IMR-90 (cell line): ENCODE measurements at regions not wholly inside any gene's neighbourhood (a gene's known extent, or its start where the extent isn't known, plus 50 kb on each side); places are given as distances from the start of the nearest gene placed in this dataset.

Experiments used
- ATAC-seq: fragments of 200-7000 bp; cut with Tn5 transposase; 2 replicates; pipeline ENCODE4 v1.9.1; 2020; ENCODE audit warnings: low read depth, mild to moderate bottlenecking, moderate library complexity
- BruUV-seq: library from RNA; stranded (reverse); fragments of 400-500 nt; replicated peaks from 2 replicates; lab custom pipeline; 2021; lab: Mats Ljungman, UMichigan
- CTCF ChIA-PET: fragments of 300-600 bp; formaldehyde crosslinking; extraction: SDS; loops from one replicate; lab custom pipeline; 2021; ENCODE audit warnings: antibody characterized with exemption; lab: Yijun Ruan, JAX
- POLR2A ChIA-PET: fragments of 300-600 bp; sonication (Branson Sonifier 250); formaldehyde crosslinking; loops from one replicate; lab custom pipeline; 2022; ENCODE audit warnings: antibody characterized with exemption; ENCODE audit not compliant: unreplicated experiment; lab: Charles Lee
- DNase-seq: peaks from one replicate; pipeline ENCODE4 v3.0.0; 2013
- H2AFZ ChIP-seq: replicated peaks from 2 replicates; pipeline ENCODE3; 2013; ENCODE audit warnings: low read length, mild to moderate bottlenecking; ENCODE audit not compliant: poor library complexity
- H2AK5ac ChIP-seq: 2 replicates; pipeline ENCODE4 v1.6.1; 2013; ENCODE audit warnings: low read depth, low read length, inconsistent platforms
- H2AK9ac ChIP-seq: replicated peaks from 2 replicates; pipeline ENCODE3; 2013; ENCODE audit warnings: mild to moderate bottlenecking, low read depth, low read length, moderate library complexity; ENCODE audit not compliant: poor library complexity
- H2BK120ac ChIP-seq: 2 replicates; pipeline ENCODE4 v1.6.1; 2013; ENCODE audit warnings: low read depth, low read length, inconsistent platforms
- H2BK15ac ChIP-seq: 3 replicates; pipeline ENCODE4 v1.6.1; 2013; ENCODE audit warnings: low read depth, low read length, inconsistent platforms
- H2BK20ac ChIP-seq: 2 replicates; pipeline ENCODE4 v1.6.1; 2013; ENCODE audit warnings: low read depth, mild to moderate bottlenecking, inconsistent platforms, low read length, moderate library complexity
- H2BK5ac ChIP-seq: 2 replicates; pipeline ENCODE4 v1.6.1; 2013; ENCODE audit warnings: mild to moderate bottlenecking, low read depth, low read length, inconsistent platforms; ENCODE audit not compliant: poor library complexity, severe bottlenecking
- H3K14ac ChIP-seq: replicated peaks from 2 replicates; pipeline ENCODE4 v1.6.1; 2013; ENCODE audit warnings: low read depth, low read length, inconsistent platforms
- H3K18ac ChIP-seq: 2 replicates; pipeline ENCODE4 v1.6.1; 2013; ENCODE audit warnings: low read depth, low read length, control low read depth
- H3K23ac ChIP-seq: 2 replicates; pipeline ENCODE4 v1.6.1; 2013; ENCODE audit warnings: low read depth, low read length, inconsistent platforms
- H3K27ac ChIP-seq: 2 replicates; pipeline ENCODE4 v1.5.1; 2013; ENCODE audit warnings: mild to moderate bottlenecking, control low read depth, low read length; ENCODE audit not compliant: insufficient read depth
- H3K27me3 ChIP-seq: 2 replicates; pipeline ENCODE4 v1.6.1; 2013; ENCODE audit warnings: low read length; ENCODE audit not compliant: control insufficient read depth, insufficient read depth
- H3K36me3 ChIP-seq: 2 replicates; pipeline ENCODE4 v1.6.1; 2013; ENCODE audit warnings: low read length, mixed read lengths; ENCODE audit not compliant: control insufficient read depth, insufficient read depth
- H3K4ac ChIP-seq: 2 replicates; pipeline ENCODE4 v1.6.1; 2013; ENCODE audit warnings: low read depth, low read length, inconsistent platforms
- H3K4me1 ChIP-seq: 2 replicates; pipeline ENCODE4 v1.6.1; 2013; ENCODE audit warnings: low read length, mixed read lengths; ENCODE audit not compliant: control insufficient read depth, insufficient read depth
- H3K4me2 ChIP-seq: 2 replicates; pipeline ENCODE4 v1.6.1; 2013; ENCODE audit warnings: low read depth, mild to moderate bottlenecking, control low read depth, low read length, moderate library complexity
- H3K4me3 ChIP-seq: 2 replicates; pipeline ENCODE4 v1.5.1; 2013; ENCODE audit warnings: low read depth, mild to moderate bottlenecking, control low read depth, low read length, moderate library complexity; ENCODE audit not compliant: insufficient read depth
- H3K56ac ChIP-seq: 2 replicates; pipeline ENCODE4 v1.6.1; 2013; ENCODE audit warnings: low read length, inconsistent platforms; ENCODE audit not compliant: insufficient read depth; ENCODE audit errors: extremely low read depth
- H3K79me1 ChIP-seq, 2 experiments: 2 replicates each; pipeline ENCODE4 v1.6.1; 2013; ENCODE audit warnings: low read length in 2 of 2, inconsistent platforms in 1 of 2, low read depth in 1 of 2
- H3K9ac ChIP-seq: 2 replicates; pipeline ENCODE4 v1.6.1; 2013; ENCODE audit warnings: low read depth, low read length, control low read depth
- H3K9me1 ChIP-seq: 2 replicates; pipeline ENCODE4 v1.6.1; 2013; ENCODE audit warnings: low read length, inconsistent platforms; ENCODE audit not compliant: insufficient read depth
- H3K9me3 ChIP-seq: 2 replicates; pipeline ENCODE4 v1.6.1; 2013; ENCODE audit warnings: low read length; ENCODE audit not compliant: control insufficient read depth, insufficient read depth
- H4K20me1 ChIP-seq: 2 replicates; pipeline ENCODE4 v1.6.1; 2013; ENCODE audit warnings: low read length, inconsistent platforms; ENCODE audit not compliant: insufficient read depth
- H4K5ac ChIP-seq: 2 replicates; pipeline ENCODE4 v1.6.1; 2013; ENCODE audit warnings: mild to moderate bottlenecking, low read depth, low read length, control low read depth
- H4K8ac ChIP-seq, 2 experiments: 2 replicates each; pipeline ENCODE4 v1.6.1; 2013; ENCODE audit warnings: low read depth in 2 of 2, low read length in 2 of 2, control low read depth in 1 of 2, inconsistent platforms in 1 of 2
- H4K91ac ChIP-seq: 2 replicates; pipeline ENCODE4 v1.6.1; 2013; ENCODE audit warnings: low read depth, low read length, inconsistent platforms; ENCODE audit not compliant: insufficient read depth
- BHLHE40 ChIP-seq: fragments of 150-350 bp; IDR thresholded peaks from 2 replicates; pipeline ENCODE4 v1.6.1; 2016; ENCODE audit warnings: mild to moderate bottlenecking, low read depth, low read length
- CHD1 ChIP-seq: IDR thresholded peaks from 2 replicates; pipeline ENCODE4 v1.6.1; 2012; ENCODE audit warnings: low read depth, low read length, improper control_type of control experiment
- CTCF ChIP-seq: conservative IDR thresholded peaks from 2 replicates; pipeline ENCODE4 v1.5.1; 2012; ENCODE audit warnings: mild to moderate bottlenecking, low read depth, low read length, improper control_type of control experiment
- ELK1 ChIP-seq: fragments of 150-350 bp; IDR thresholded peaks from 2 replicates; pipeline ENCODE4 v1.6.1; 2016; ENCODE audit warnings: low read depth, mild to moderate bottlenecking, low read length, moderate library complexity, borderline replicate concordance
- MAZ ChIP-seq: IDR thresholded peaks from 2 replicates; pipeline ENCODE4 v1.6.1; 2012; ENCODE audit warnings: low read depth, mild to moderate bottlenecking, low read length, improper control_type of control experiment, moderate library complexity, borderline replicate concordance
- MXI1 ChIP-seq: IDR thresholded peaks from 2 replicates; pipeline ENCODE4 v1.6.1; 2012; ENCODE audit warnings: low read depth, mild to moderate bottlenecking, low read length, moderate library complexity, borderline replicate concordance
- NFE2L2 ChIP-seq: fragments of 150-350 bp; IDR thresholded peaks from 2 replicates; pipeline ENCODE4 v1.6.1; 2016; ENCODE audit warnings: low read depth, mild to moderate bottlenecking, low read length
- POLR2A ChIP-seq: IDR thresholded peaks from 2 replicates; pipeline ENCODE4 v1.6.1; 2012; ENCODE audit warnings: mild to moderate bottlenecking, low read depth, low read length
- SMC3 ChIP-seq: fragments of 150-350 bp; IDR thresholded peaks from 2 replicates; pipeline ENCODE4 v1.6.1; 2016; ENCODE audit warnings: low read depth, mild to moderate bottlenecking, antibody characterized with exemption, low read length, moderate library complexity
- USF2 ChIP-seq: fragments of 150-350 bp; IDR thresholded peaks from 2 replicates; pipeline ENCODE4 v1.6.1; 2017; ENCODE audit warnings: mild to moderate bottlenecking, antibody characterized with exemption, low read length, low read depth
- WGBS, 2 experiments: methylation state at CpG; one replicate each; pipeline versions ENCODE4 v1.1.5 to v1.1.7; 2013; ENCODE audit warnings: missing lambda C conversion rate in 2 of 2; ENCODE audit not compliant: insufficient read length in 1 of 2; ENCODE audit errors: extremely low coverage in 2 of 2; 5-methylcytosine and 5-hydroxymethylcytosine counted together
- dilution Hi-C: fragments of 300-500 bp; cut with HindIII; formaldehyde crosslinking; loops from one replicate; pipeline ENCODE4 v1.14.3; 2018; ENCODE audit warnings: low sequenced_read_pairs; ENCODE audit not compliant: unreplicated experiment
- in situ Hi-C: fragments of 300-500 bp; cut with MboI; formaldehyde crosslinking; loops from 3 replicates; pipeline ENCODE4 v1.14.3; 2019; ENCODE audit warnings: low sequenced_read_pairs, inconsistent platforms, mixed read lengths
- intact Hi-C: fragments of 100-400 bp; cut with micrococcal nuclease; formaldehyde crosslinking; loops from 2 replicates; pipeline ENCODE4 v1.10.0; 2022

- Histone ChIP-seq H3K4me3 (no peak overlapping the region), H3K23ac (no peak overlapping the region), H3K9me1 (no peaks in the 10 kb centered on the region), H3K18ac (no peak overlapping the region), H3K36me3 (no peaks in the 10 kb centered on the region), H2AK9ac (no peak overlapping the region), H3K4ac (no peak overlapping the region), H3K9me3 (peaks cover 2% of the 10 kb centered on the region; the same call in 1 of the 2 replicates), H3K9ac (no peak overlapping the region), H4K91ac (no peak overlapping the region), H4K20me1 (no peaks in the 10 kb centered on the region), H3K56ac (no peak overlapping the region), H2AK5ac (no peak overlapping the region), H3K14ac (no peak overlapping the region), H2BK20ac (no peak overlapping the region), H2BK5ac (no peak overlapping the region), H2BK120ac (no peak overlapping the region), H3K4me2 (no peak overlapping the region), H4K5ac (no peak overlapping the region), H3K27me3 (no peaks in the 10 kb centered on the region), H3K79me1 (no peaks in the 10 kb centered on the region), H3K27ac (no peak overlapping the region), H4K8ac (no peak overlapping the region), H3K4me1 (no peaks in the 10 kb centered on the region), H2BK15ac (no peak overlapping the region), H2AFZ (no peak overlapping the region)
- ChIA-PET POLR2A (no interaction called here), CTCF (no interaction called here)
- intact Hi-C loops = no loop called here
- dilution Hi-C loops = no loop called here
- in situ Hi-C loops = no loop called here
- DNase-seq (no peak), ATAC-seq (no peak)
- no peak for TF ChIP-seq ELK1
- no peak for TF ChIP-seq USF2
- TF ChIP-seq SMC3 = no peak
- no peak for TF ChIP-seq POLR2A
- no peak for TF ChIP-seq MAZ
- TF ChIP-seq CHD1 = no peak
- TF ChIP-seq CTCF = no peak
- TF ChIP-seq NFE2L2 = no peak
- no peak for TF ChIP-seq MXI1
- TF ChIP-seq BHLHE40 = no peak
- BruUV-seq = no TSS peak
- no CpG with 5 or more reads among the region's 2 CpGs for WGBS, 2 experiments
Measured at GRCh38 chr1:56019922-56020321, 559.4 kb downstream of the PLPP3 start.
